GM18519 (cell line): ENCODE measurements at regions not wholly inside any gene's neighbourhood (a gene's known extent, or its start where the extent isn't known, plus 50 kb on each side); places are given as distances from the start of the nearest gene placed in this dataset.
"Not testable (repeated sequence)": the region's sequence is repeated elsewhere in the genome, so short reads cannot be mapped to it uniquely, and the experiment has no call there.

Experiments used
- ATAC-seq: cut with Tn5 transposase; IDR thresholded peaks from one replicate; pipeline ENCODE4 v1.9.1; 2021; ENCODE audit warnings: mild to moderate bottlenecking, moderate library complexity; ENCODE audit not compliant: unreplicated experiment, low FRiP score

GRCh38 chr6:84854811-84855400 lies 90.5 kb upstream of the TBX18 start:
- no peak for ATAC-seq

DNA sequence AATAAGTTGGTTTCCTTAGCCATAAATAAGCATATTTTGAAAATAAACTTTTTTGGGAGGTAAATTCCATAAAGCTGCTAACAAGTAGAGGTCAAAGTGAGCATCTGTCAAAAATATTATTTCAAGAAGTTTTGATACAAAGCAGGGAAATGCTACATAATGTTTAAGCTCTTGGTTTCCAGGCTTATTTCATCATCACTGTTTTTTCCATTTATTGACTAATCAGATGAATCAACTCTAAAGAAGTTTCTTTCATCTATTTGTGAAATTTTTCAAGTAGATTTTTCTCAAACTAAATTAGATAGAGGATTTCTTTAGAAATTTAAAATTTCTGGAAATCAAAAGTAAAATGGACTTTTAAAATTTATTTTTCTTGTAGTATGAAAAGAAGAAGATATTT lies 89.5 kb upstream of the TBX18 start:
- ATAC-seq, result no peak

DNA sequence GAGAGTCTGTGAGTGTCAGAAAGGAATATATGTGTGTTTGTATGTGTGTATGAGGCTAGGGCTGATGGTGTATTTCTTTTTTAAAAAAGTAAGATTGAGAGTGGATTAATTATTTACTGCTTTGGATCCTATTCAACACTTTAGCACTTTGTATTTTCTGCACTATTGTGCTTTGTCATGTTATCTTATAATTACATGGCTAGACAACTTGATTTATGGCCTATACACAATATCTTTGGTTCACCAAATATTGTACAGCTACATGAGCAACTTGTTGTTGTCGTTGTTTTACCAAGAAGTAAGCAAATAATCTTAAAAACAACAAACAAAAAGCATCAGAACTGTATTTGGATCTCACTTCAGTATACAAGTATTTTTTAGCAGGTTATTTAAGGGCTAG lies 84.6 kb upstream of the TBX18 start:
- ATAC-seq, result no peak

- ATAC-seq, result no peak
Observed at GRCh38 chr6:84847390-84848160, 83.2 kb upstream of the TBX18 start.

DNA sequence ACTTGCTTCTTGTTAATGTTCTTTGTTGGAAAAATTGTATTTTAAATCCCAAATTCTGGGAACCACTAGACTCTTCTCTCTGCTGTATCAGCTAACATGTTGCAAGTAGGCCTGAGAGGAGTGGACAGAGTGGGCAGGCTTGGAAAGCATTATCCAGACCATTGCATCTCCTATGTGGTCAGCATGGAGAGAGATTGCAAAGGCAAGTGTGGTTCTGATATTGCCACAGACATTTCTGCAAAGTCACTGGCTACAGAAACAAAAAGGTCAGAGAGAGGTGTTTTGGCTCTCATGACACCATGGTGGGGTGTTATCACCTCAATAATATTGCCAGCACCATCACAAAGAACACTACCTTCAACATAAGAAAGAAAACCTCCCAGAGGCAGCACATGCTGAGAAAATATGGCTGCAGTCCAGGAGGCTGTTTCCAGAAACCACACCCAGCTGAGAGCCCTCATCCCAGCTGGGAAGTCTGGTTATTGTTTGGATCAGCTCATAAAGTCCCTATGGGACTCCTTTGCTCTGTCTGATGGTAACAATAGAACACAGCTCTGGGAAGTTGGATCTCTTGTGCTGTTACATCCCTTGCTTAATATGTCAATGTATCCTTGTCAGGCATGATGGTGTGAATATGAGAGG lies 78.2 kb upstream of the TBX18 start:
- ATAC-seq, result no peak

GRCh38 chr6:84837068-84837866 lies 72.9 kb upstream of the TBX18 start:
- ATAC-seq, result not testable (repeated sequence)

DNA sequence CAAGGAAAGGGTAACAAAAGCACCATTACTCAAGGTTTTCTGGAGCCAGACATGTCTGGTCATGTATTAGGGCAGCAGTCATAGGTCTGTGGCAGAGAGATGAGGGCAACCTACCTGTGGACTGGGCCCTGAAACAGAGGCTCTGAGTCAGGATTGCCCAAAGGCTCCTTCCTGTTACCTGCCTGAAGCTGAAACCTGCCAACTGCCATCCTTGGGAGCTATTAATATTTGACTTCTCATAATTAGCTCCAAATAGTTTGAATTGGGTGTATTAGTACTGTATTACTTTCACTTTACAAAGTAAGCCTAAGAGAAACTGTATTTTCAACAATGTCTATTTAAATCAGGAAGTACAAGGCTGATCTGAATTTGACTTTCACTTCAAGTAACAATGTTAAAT lies 72.0 kb upstream of the TBX18 start:
- no peak for ATAC-seq

GRCh38 chr6:84835340-84835739 lies 70.9 kb upstream of the TBX18 start:
- ATAC-seq, result no peak

DNA sequence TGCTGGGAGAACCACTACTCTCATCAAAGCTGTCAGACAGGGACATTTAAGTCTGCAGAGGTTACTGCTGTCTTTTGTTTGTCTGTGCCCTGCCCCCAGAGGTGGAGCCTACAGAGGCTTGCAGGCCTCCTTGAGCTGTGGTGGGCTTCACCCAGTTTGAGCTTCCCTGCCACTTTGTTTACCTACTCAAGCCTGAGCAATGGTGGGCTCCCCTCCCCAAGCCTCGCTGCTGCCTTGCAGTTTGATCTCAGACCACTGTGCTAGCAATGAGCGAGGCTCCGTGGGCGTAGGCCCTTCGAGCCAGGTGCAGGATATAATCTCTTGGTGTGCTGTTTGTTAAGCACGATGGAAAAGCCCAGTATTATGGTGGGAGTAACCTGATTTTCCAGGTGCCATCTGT lies 67.5 kb upstream of the TBX18 start:
- ATAC-seq, result not testable (repeated sequence)

GRCh38 chr6:84825461-84825860 lies 61.1 kb upstream of the TBX18 start:
- ATAC-seq, result no peak

- not testable (repeated sequence) for ATAC-seq
Observed at GRCh38 chr6:84821314-84821713, 56.9 kb upstream of the TBX18 start.

DNA sequence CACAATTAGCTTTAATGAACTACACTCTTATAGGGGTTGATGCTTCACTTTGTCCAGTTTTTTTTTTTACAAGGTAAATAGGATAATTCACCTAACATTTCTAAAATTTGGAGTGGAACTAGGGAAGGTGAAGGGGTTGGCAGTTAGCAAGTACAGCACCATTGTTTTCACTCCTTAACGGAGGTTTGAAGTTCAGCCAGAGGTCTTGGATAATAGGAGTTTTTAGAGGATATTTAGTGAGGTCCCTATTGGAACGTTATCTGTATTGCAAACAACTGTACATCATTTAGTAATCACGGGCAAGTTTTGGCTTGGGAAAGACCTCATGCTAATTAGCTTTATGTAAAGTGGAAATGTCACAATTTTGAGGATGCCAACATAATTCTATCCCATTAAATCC lies 52.3 kb upstream of the TBX18 start:
- no peak for ATAC-seq

GRCh38 chr6:84815896-84816735 lies 51.7 kb upstream of the TBX18 start:
- no peak for ATAC-seq
